GM12878 (cell line): ENCODE measurements at regions not wholly inside any gene's neighbourhood (a gene's known extent, or its start where the extent isn't known, plus 50 kb on each side); places are given as distances from the start of the nearest gene placed in this dataset.

Source experiments
- ATAC-seq: fragments of 200-7000 bp; cut with Tn5 transposase; 3 replicates; pipeline ENCODE4 v1.9.1; 2020; ENCODE audit warnings: mild to moderate bottlenecking, moderate library complexity
- BruUV-seq: library from RNA; stranded (reverse); fragments of 400-500 nt; replicated peaks from 2 replicates; lab custom pipeline; 2021; lab: Mats Ljungman, UMichigan
- CTCF ChIA-PET: fragments of 300-600 bp; sonication (Branson Sonifier 250); formaldehyde crosslinking; extraction: SDS; loops from one replicate; lab custom pipeline; 2021; ENCODE audit warnings: inconsistent platforms; lab: Yijun Ruan, JAX
- POLR2A ChIA-PET: fragments of 350-600 bp; formaldehyde crosslinking; extraction: SDS; loops from one replicate; lab custom pipeline; 2021; ENCODE audit warnings: inconsistent platforms; lab: Charles Lee
- RAD21 ChIA-PET: fragments of 300-600 bp; sonication (Branson Sonifier 250); formaldehyde crosslinking; loops from one replicate; lab custom pipeline; 2023; ENCODE audit warnings: antibody characterized with exemption; ENCODE audit not compliant: unreplicated experiment; lab: Charles Lee
- SMC1A ChIA-PET: fragments of 300-600 bp; sonication (Branson Sonifier 250); formaldehyde crosslinking; loops from one replicate; lab custom pipeline; 2023; ENCODE audit not compliant: unreplicated experiment, uncharacterized antibody; lab: Charles Lee
- DNase-seq: peaks from one replicate; pipeline ENCODE4 v3.0.0-alpha.2; 2011; ENCODE audit warnings: low read depth, low spot score
- FAIRE-seq: peaks from 3 replicates; lab custom pipeline; 2011; peaks lifted over from hg19 to GRCh38; lab: Jason Lieb, UNC
- H2AFZ ChIP-seq: 2 replicates; pipeline ENCODE4 v1.6.0; 2011; ENCODE audit warnings: low read depth, low read length, control low read depth; ENCODE audit not compliant: control insufficient read depth
- H3K27ac ChIP-seq: 2 replicates; pipeline ENCODE4 v1.5.1; 2011; ENCODE audit warnings: control low read depth; ENCODE audit not compliant: control insufficient read depth, insufficient read depth
- H3K27me3 ChIP-seq, 2 experiments: replicated peaks in 1 of 2; 2 replicates each; pipeline versions ENCODE4 v1.6.0 to v1.6.1; 2011; ENCODE audit warnings: low read length in 1 of 2; ENCODE audit not compliant: control insufficient read depth in 2 of 2, insufficient read depth in 2 of 2
- H3K36me3 ChIP-seq, 2 experiments: 2 replicates each; pipeline ENCODE4 v1.5.1; 2011; ENCODE audit warnings: low read length in 1 of 2; ENCODE audit not compliant: control insufficient read depth in 2 of 2, insufficient read depth in 2 of 2
- H3K4me1 ChIP-seq: 2 replicates; pipeline ENCODE4 v1.6.1; 2011; ENCODE audit warnings: mild to moderate bottlenecking, low read length, moderate library complexity, mixed read lengths; ENCODE audit not compliant: control insufficient read depth, insufficient read depth
- H3K4me2 ChIP-seq: 2 replicates; pipeline ENCODE4 v1.6.0; 2011; ENCODE audit warnings: control low read depth; ENCODE audit not compliant: control insufficient read depth, insufficient read depth
- H3K4me3 ChIP-seq: fragments of 200-600 bp; sonication (generic); 2 replicates; pipeline ENCODE4 v1.5.1; 2016
- H3K79me2 ChIP-seq: 2 replicates; pipeline ENCODE4 v1.6.0; 2011; ENCODE audit warnings: low read length; ENCODE audit not compliant: control insufficient read depth, insufficient read depth
- H3K9ac ChIP-seq: 2 replicates; pipeline ENCODE4 v1.8.0; 2011; ENCODE audit warnings: low read length, control low read depth, mixed read lengths; ENCODE audit not compliant: control insufficient read depth, insufficient read depth
- H3K9me3 ChIP-seq: replicated peaks from 3 replicates; pipeline ENCODE4 v1.5.1; 2011; ENCODE audit warnings: mild to moderate bottlenecking, low read length; ENCODE audit not compliant: control insufficient read depth, insufficient read depth
- H4K20me1 ChIP-seq: 2 replicates; pipeline ENCODE4 v1.6.0; 2011; ENCODE audit not compliant: control insufficient read depth, insufficient read depth
- ATF3 ChIP-seq: IDR thresholded peaks from 2 replicates; pipeline ENCODE4 v1.6.1; 2011; ENCODE audit warnings: low read depth, mild to moderate bottlenecking, low read length, moderate library complexity, borderline replicate concordance; ENCODE audit errors: extremely low read depth
- E4F1 ChIP-seq: fragments of 450-650 bp; IDR thresholded peaks from 2 replicates; pipeline ENCODE4 v1.6.1; 2018; ENCODE audit warnings: borderline replicate concordance, mild to moderate bottlenecking; ENCODE audit not compliant: partially characterized antibody
- EGR1 ChIP-seq, 2 experiments: IDR thresholded peaks; 1 replicate in 1 of 2; 2 replicates in 1 of 2; pipeline ENCODE4 v1.6.1; 2011 to 2012; ENCODE audit warnings: low read depth in 2 of 2, low read length in 2 of 2, borderline replicate concordance in 1 of 2, mild to moderate bottlenecking in 1 of 2, moderate library complexity in 1 of 2
- EZH2 ChIP-seq: IDR thresholded peaks from 2 replicates; pipeline ENCODE4 v1.6.1; 2012; ENCODE audit warnings: low read depth, mild to moderate bottlenecking, control low read depth, inconsistent platforms, low read length, borderline replicate concordance; ENCODE audit not compliant: control insufficient read depth
- JUND ChIP-seq: IDR thresholded peaks from 2 replicates; pipeline ENCODE4 v1.6.1; 2012; ENCODE audit warnings: low read depth, mild to moderate bottlenecking, low read length, improper control_type of control experiment, moderate library complexity
- MYB ChIP-seq: fragments of 150-350 bp; IDR thresholded peaks from 2 replicates; pipeline ENCODE4 v1.6.1; 2014; ENCODE audit warnings: mild to moderate bottlenecking, low read depth, low read length, borderline replicate concordance
- NFYA ChIP-seq: IDR thresholded peaks from 2 replicates; pipeline ENCODE4 v1.6.1; 2011; ENCODE audit warnings: low read depth, mild to moderate bottlenecking, low read length, improper control_type of control experiment, borderline replicate concordance
- POLR2AphosphoS2 ChIP-seq: IDR thresholded peaks from 2 replicates; pipeline ENCODE4 v1.6.1; 2011; ENCODE audit warnings: low read depth, mild to moderate bottlenecking, low read length, improper control_type of control experiment, moderate library complexity
- POU2F2 ChIP-seq: IDR thresholded peaks from 3 replicates; pipeline ENCODE4 v1.6.1; 2011; ENCODE audit warnings: low read depth, mild to moderate bottlenecking, low read length, borderline replicate concordance
- RUNX3 ChIP-seq: IDR thresholded peaks from 2 replicates; pipeline ENCODE4 v1.6.1; 2012; ENCODE audit warnings: low read length, inconsistent platforms
- SIN3A ChIP-seq: IDR thresholded peaks from 2 replicates; pipeline ENCODE4 v1.6.1; 2012; ENCODE audit warnings: low read depth, low read length, improper control_type of control experiment
- STAT3 ChIP-seq: IDR thresholded peaks from 2 replicates; pipeline ENCODE4 v1.6.1; 2011; ENCODE audit warnings: low read depth, low read length, improper control_type of control experiment
- TAF1 ChIP-seq: IDR thresholded peaks from 2 replicates; pipeline ENCODE4 v1.6.1; 2011; ENCODE audit warnings: mild to moderate bottlenecking, low read depth, low read length, borderline replicate concordance
- TCF12 ChIP-seq: IDR thresholded peaks from 2 replicates; pipeline ENCODE4 v1.6.1; 2011; ENCODE audit warnings: low read depth, mild to moderate bottlenecking, low read length
- WRNIP1 ChIP-seq: IDR thresholded peaks from 2 replicates; pipeline ENCODE4 v1.6.1; 2011; ENCODE audit warnings: low read depth, low read length, improper control_type of control experiment, borderline replicate concordance
- ZNF217 ChIP-seq: fragments of 450-650 bp; IDR thresholded peaks from 2 replicates; pipeline ENCODE4 v1.6.1; 2017; ENCODE audit warnings: antibody characterized with exemption, mild to moderate bottlenecking
- WGBS: methylation state at CpG from one replicate; pipeline ENCODE4 v1.1.6; 2016; ENCODE audit warnings: low lambda C conversion rate; ENCODE audit not compliant: insufficient replicate concordance, insufficient coverage; ENCODE audit errors: missing lambda C conversion rate; 5-methylcytosine and 5-hydroxymethylcytosine counted together
- in situ Hi-C: fragments of 300-500 bp; cut with MboI; formaldehyde crosslinking; loops from 9 replicates; pipeline ENCODE4 v1.14.3; 2018; ENCODE audit warnings: mixed read lengths
- intact Hi-C: fragments of 100-400 bp; cut with micrococcal nuclease; formaldehyde crosslinking; loops from one replicate; pipeline ENCODE4 v1.14.2; 2022; ENCODE audit not compliant: unreplicated experiment
- TF ChIP-seq, protein P1 (sequence below): fragments of 150-350 bp; IDR thresholded peaks from 2 replicates; pipeline ENCODE4 v1.6.1; 2014; ENCODE audit warnings: mild to moderate bottlenecking, low read depth, low read length
- TF ChIP-seq, protein P2 (sequence below): fragments of 450-650 bp; IDR thresholded peaks from 2 replicates; pipeline ENCODE4 v1.6.1; 2014; ENCODE audit warnings: mild to moderate bottlenecking

DNA sequence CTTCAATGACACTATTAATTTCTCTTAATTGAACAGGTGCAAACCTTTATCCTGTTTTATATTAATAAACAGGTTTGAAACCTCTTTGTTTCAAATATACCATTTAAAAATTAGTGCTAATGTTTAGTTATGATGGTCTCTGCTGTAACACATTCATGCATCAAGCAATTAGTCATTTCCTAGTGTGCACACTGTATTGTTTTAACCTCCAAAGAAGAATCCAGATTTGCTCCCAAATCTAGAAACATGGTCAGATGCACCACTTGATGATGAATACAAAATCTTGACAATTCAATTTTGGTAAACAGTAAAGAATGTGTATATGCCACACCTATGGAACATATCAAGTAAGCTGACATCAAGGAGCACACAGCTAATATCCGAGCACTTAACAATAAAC, 157.1 kb downstream of the TRIML1 start:
- ChIA-PET RAD21 (no interaction called here), SMC1A (no interaction called here), POLR2A (no interaction called here), CTCF (no interaction called here)
- FAIRE-seq (no peak), DNase-seq (no peak), ATAC-seq (no peak)
- H3K9me3 ChIP-seq = no peaks in the 10 kb centered on the region
- BruUV-seq = no TSS peak
- no peak overlapping the region for H3K9ac ChIP-seq
- H4K20me1 ChIP-seq = no peaks in the 10 kb centered on the region
- no peaks in the 10 kb centered on the region for H3K4me1 ChIP-seq
- H3K27ac ChIP-seq = no peak overlapping the region
- no peaks in the 10 kb centered on the region for H3K36me3 ChIP-seq
- in situ Hi-C loops (no loop called here), intact Hi-C loops (no loop called here)
- no peak overlapping the region for H2AFZ ChIP-seq
- H3K27me3 ChIP-seq = no peaks in the 10 kb centered on the region
- WGBS = 0% methylated on average over 1 of the region's 1 CpG
- no peak overlapping the region for H3K4me3 ChIP-seq
- no peak overlapping the region for H3K4me2 ChIP-seq
- no peaks in the 10 kb centered on the region for H3K79me2 ChIP-seq
- no peak for TF ChIP-seq NFYA
- TF ChIP-seq WRNIP1 = no peak
- TF ChIP-seq POLR2AphosphoS2 = no peak
- no peak for TF ChIP-seq POU2F2
- no peak for TF ChIP-seq STAT3
- TF ChIP-seq E4F1 = no peak
- TF ChIP-seq TCF12 = no peak
- TF ChIP-seq, protein P1, sequence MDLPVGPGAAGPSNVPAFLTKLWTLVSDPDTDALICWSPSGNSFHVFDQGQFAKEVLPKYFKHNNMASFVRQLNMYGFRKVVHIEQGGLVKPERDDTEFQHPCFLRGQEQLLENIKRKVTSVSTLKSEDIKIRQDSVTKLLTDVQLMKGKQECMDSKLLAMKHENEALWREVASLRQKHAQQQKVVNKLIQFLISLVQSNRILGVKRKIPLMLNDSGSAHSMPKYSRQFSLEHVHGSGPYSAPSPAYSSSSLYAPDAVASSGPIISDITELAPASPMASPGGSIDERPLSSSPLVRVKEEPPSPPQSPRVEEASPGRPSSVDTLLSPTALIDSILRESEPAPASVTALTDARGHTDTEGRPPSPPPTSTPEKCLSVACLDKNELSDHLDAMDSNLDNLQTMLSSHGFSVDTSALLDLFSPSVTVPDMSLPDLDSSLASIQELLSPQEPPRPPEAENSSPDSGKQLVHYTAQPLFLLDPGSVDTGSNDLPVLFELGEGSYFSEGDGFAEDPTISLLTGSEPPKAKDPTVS = no peak
- TF ChIP-seq JUND = no peak
- TF ChIP-seq, protein P2, sequence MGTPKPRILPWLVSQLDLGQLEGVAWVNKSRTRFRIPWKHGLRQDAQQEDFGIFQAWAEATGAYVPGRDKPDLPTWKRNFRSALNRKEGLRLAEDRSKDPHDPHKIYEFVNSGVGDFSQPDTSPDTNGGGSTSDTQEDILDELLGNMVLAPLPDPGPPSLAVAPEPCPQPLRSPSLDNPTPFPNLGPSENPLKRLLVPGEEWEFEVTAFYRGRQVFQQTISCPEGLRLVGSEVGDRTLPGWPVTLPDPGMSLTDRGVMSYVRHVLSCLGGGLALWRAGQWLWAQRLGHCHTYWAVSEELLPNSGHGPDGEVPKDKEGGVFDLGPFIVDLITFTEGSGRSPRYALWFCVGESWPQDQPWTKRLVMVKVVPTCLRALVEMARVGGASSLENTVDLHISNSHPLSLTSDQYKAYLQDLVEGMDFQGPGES = no peak
- TF ChIP-seq SIN3A = no peak
- TF ChIP-seq MYB = no peak
- no peak for TF ChIP-seq TAF1
- no peak for TF ChIP-seq ATF3
- TF ChIP-seq EGR1 (IDR thresholded peaks at IDR 0.05; ENCODE audit: borderline replicate concordance in 1 of 2, low read depth in 2 of 2, low read length in 2 of 2) = no peak
- no peak for TF ChIP-seq EZH2
- no peak for TF ChIP-seq RUNX3
- TF ChIP-seq ZNF217 = no peak
